ENCODE measurements at regions not wholly inside any gene's neighbourhood (a gene's known extent, or its start where the extent isn't known, plus 50 kb on each side); places are given as distances from the start of the nearest gene placed in this dataset.
A peak's percentile ranks its signal among the peaks of the same experiment; 100 is the strongest.

DNA sequence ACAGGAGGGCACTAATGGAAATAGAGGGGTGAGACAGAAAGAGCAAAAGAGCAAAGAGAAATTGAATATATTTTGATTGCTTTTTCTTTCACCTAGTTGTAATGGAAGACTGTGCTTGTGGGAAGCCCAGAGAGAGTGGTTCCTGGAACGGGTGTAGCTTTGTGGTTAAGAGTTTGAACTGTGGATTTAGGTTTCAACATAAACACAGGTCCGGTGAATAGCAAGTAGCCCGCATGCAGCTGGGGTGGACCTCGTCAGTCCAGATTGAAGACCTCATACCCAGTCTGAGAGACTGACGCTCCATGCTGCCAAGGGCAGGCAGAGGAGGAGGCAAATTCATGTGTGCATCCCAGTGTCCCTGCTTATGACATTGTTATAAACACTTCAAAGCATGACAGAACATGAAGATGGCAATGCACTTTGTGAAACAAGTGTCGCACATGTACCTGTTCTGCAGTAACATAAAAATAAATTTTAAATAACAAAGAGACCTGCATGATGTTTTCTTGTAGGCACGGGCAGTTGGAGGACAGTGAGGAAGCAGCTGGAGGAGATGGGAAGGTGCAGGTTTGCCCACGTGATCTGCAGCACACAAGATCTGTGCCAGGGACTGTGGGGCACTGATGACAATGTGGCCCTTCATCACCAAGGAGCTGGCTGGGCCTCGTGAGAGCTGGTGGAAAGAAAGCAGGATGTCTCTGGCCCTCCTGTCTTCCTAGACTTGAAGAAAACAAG is 220.5 kb upstream of the SSTR4 start:
- Histone ChIP-seq H3K79me2 (ENCODE audit: control insufficient read depth, insufficient read depth, low read length) (no peaks in the 10 kb centered on the region), H3K4me3 (replicated peaks in 1 of 4; ENCODE audit: control extremely low read depth in 1 of 4, insufficient read depth in 1 of 4, low read depth in 3 of 4, low read length in 4 of 4) (no peak overlapping the region), H3K27me3 (ENCODE audit: control insufficient read depth, insufficient read depth, low read length) (no peaks in the 10 kb centered on the region), H2AFZ (ENCODE audit: low read length) (no peak overlapping the region), H3K4me2 (ENCODE audit: extremely low read depth, insufficient read depth, low read length) (no peak overlapping the region), H3K36me3 (ENCODE audit: control insufficient read depth, insufficient read depth, low read length) (no peaks in the 10 kb centered on the region), H4K20me1 (ENCODE audit: control insufficient read depth, extremely low read depth, insufficient read depth, low read length) (no peaks in the 10 kb centered on the region), H3K4me1 (ENCODE audit: control insufficient read depth, extremely low read depth, insufficient read depth, low read length) (no peaks in the 10 kb centered on the region), H3K9ac (ENCODE audit: insufficient read depth, low read length) (no peak overlapping the region), H3K9me3 (ENCODE audit: control insufficient read depth, insufficient read depth, low read depth, low read length) (no peaks in the 10 kb centered on the region), H3K27ac (ENCODE audit: insufficient read depth, low read length) (no peak overlapping the region)
- DNase-seq (ENCODE audit: low read depth in 2 of 2): peak in 1 of 2 donors; percentile 54
- no peak for TF ChIP-seq EZH2 (IDR thresholded peaks at IDR 0.05; ENCODE audit: low read length, missing control alignments)
- TF ChIP-seq, protein P1, sequence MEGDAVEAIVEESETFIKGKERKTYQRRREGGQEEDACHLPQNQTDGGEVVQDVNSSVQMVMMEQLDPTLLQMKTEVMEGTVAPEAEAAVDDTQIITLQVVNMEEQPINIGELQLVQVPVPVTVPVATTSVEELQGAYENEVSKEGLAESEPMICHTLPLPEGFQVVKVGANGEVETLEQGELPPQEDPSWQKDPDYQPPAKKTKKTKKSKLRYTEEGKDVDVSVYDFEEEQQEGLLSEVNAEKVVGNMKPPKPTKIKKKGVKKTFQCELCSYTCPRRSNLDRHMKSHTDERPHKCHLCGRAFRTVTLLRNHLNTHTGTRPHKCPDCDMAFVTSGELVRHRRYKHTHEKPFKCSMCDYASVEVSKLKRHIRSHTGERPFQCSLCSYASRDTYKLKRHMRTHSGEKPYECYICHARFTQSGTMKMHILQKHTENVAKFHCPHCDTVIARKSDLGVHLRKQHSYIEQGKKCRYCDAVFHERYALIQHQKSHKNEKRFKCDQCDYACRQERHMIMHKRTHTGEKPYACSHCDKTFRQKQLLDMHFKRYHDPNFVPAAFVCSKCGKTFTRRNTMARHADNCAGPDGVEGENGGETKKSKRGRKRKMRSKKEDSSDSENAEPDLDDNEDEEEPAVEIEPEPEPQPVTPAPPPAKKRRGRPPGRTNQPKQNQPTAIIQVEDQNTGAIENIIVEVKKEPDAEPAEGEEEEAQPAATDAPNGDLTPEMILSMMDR (conservative IDR thresholded peaks at IDR 0.05 in 1 of 2, IDR thresholded peaks at IDR 0.05 in 1 of 2; ENCODE audit: low read depth in 1 of 2, low read length in 2 of 2): no peak

GRCh38 chr20:22815206-22815551 is 219.9 kb upstream of the SSTR4 start:
- H3K4me3 ChIP-seq (replicated peaks in 1 of 4; ENCODE audit: control extremely low read depth in 1 of 4, insufficient read depth in 1 of 4, low read depth in 3 of 4, low read length in 4 of 4): no peak overlapping the region
- no peak overlapping the region for H3K4me2 ChIP-seq (ENCODE audit: extremely low read depth, insufficient read depth, low read length)
- no peaks in the 10 kb centered on the region for H3K79me2 ChIP-seq (ENCODE audit: control insufficient read depth, insufficient read depth, low read length)
- H4K20me1 ChIP-seq (ENCODE audit: control insufficient read depth, extremely low read depth, insufficient read depth, low read length): no peaks in the 10 kb centered on the region
- H3K9ac ChIP-seq (ENCODE audit: insufficient read depth, low read length): no peak overlapping the region
- no peaks in the 10 kb centered on the region for H3K36me3 ChIP-seq (ENCODE audit: control insufficient read depth, insufficient read depth, low read length)
- H3K27ac ChIP-seq (ENCODE audit: insufficient read depth, low read length): no peak overlapping the region
- no peaks in the 10 kb centered on the region for H3K4me1 ChIP-seq (ENCODE audit: control insufficient read depth, extremely low read depth, insufficient read depth, low read length)
- TF ChIP-seq, protein P1 (conservative IDR thresholded peaks at IDR 0.05 in 1 of 2, IDR thresholded peaks at IDR 0.05 in 1 of 2; ENCODE audit: low read depth in 1 of 2, low read length in 2 of 2): no peak
- TF ChIP-seq EZH2 (IDR thresholded peaks at IDR 0.05; ENCODE audit: low read length, missing control alignments): no peak
- H2AFZ ChIP-seq (ENCODE audit: low read length): no peak overlapping the region
- no peak for DNase-seq (ENCODE audit: low read depth in 2 of 2)
- H3K27me3 ChIP-seq (ENCODE audit: control insufficient read depth, insufficient read depth, low read length): no peaks in the 10 kb centered on the region
- no peaks in the 10 kb centered on the region for H3K9me3 ChIP-seq (ENCODE audit: control insufficient read depth, insufficient read depth, low read depth, low read length)

DNA sequence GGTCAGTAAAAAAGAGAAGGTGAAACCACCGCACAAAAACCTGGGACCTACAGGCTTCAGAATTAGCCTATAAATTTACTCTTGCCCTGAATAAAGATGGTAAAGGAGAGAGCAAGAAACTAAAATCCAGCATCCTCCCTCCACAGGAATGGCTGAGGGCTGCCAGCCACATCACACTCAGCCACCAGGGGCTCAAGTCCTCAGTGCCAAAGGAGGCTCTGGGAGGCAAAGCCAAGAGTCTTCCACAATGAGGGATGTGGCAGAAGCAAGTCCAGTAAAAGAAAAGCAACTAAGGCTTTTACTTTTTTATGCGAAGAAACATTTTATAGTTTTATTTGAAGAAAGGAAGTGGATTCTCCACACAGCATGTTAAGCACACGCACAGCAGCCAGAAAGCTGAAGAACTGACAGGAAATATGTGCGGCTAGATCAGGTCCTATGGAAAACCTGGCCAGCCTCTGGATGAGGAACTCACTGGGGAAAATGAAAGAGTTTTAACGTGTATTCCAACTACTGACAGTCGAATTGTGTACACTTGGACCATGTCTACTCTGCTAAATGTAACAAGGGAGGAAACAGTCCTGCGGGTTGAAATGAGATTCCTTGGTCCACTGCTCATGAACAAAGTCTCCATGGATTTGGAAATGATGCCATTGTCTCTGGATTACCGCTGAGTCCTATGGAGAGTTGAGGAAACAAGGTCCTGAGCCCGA is 219.4 kb upstream of the SSTR4 start:
- no peaks in the 10 kb centered on the region for H3K27me3 ChIP-seq (ENCODE audit: control insufficient read depth, insufficient read depth, low read length)
- no peaks in the 10 kb centered on the region for H3K36me3 ChIP-seq (ENCODE audit: control insufficient read depth, insufficient read depth, low read length)
- no peaks in the 10 kb centered on the region for H3K79me2 ChIP-seq (ENCODE audit: control insufficient read depth, insufficient read depth, low read length)
- H3K9ac ChIP-seq (ENCODE audit: insufficient read depth, low read length): no peak overlapping the region
- H3K4me1 ChIP-seq (ENCODE audit: control insufficient read depth, extremely low read depth, insufficient read depth, low read length): no peaks in the 10 kb centered on the region
- TF ChIP-seq EZH2 (IDR thresholded peaks at IDR 0.05; ENCODE audit: low read length, missing control alignments): no peak
- TF ChIP-seq, protein P1 (conservative IDR thresholded peaks at IDR 0.05 in 1 of 2, IDR thresholded peaks at IDR 0.05 in 1 of 2; ENCODE audit: low read depth in 1 of 2, low read length in 2 of 2): no peak
- H2AFZ ChIP-seq (ENCODE audit: low read length): no peak overlapping the region
- no peaks in the 10 kb centered on the region for H4K20me1 ChIP-seq (ENCODE audit: control insufficient read depth, extremely low read depth, insufficient read depth, low read length)
- no peak overlapping the region for H3K4me2 ChIP-seq (ENCODE audit: extremely low read depth, insufficient read depth, low read length)
- H3K4me3 ChIP-seq (replicated peaks in 1 of 4; ENCODE audit: control extremely low read depth in 1 of 4, insufficient read depth in 1 of 4, low read depth in 3 of 4, low read length in 4 of 4): no peak overlapping the region
- no peaks in the 10 kb centered on the region for H3K9me3 ChIP-seq (ENCODE audit: control insufficient read depth, insufficient read depth, low read depth, low read length)
- DNase-seq (ENCODE audit: low read depth in 2 of 2): no peak
- no peak overlapping the region for H3K27ac ChIP-seq (ENCODE audit: insufficient read depth, low read length)
